Breast epithelium (tissue), 4 donors: ENCODE measurements at regions not wholly inside any gene's neighbourhood (a gene's known extent, or its start where the extent isn't known, plus 50 kb on each side); places are given as distances from the start of the nearest gene placed in this dataset.

ENCODE experiments used
- DNase-seq, 2 donors: peaks; one replicate each; pipeline ENCODE4 v3.0.0-alpha.2; 2019; ENCODE audit warnings: low spot score in 2 of 2
- H3K27ac ChIP-seq, 2 donors: fragments of 200-600 bp; sonication (generic) in 1 of 2; one replicate each; pipeline ENCODE4 v1.5.1; 2016 to 2019; ENCODE audit warnings: mild to moderate bottlenecking in 1 of 2
- H3K27me3 ChIP-seq, 2 donors: fragments of 200-600 bp; sonication (generic) in 1 of 2; one replicate each; pipeline versions ENCODE4 v1.5.1 to v1.6.0; 2017 to 2019; ENCODE audit warnings: control low read depth in 1 of 2, mild to moderate bottlenecking in 1 of 2
- H3K36me3 ChIP-seq: fragments of 200-600 bp; one replicate; pipeline ENCODE4 v1.5.1; 2019
- H3K4me1 ChIP-seq, 2 donors: fragments of 200-600 bp; sonication (generic); one replicate each; pipeline ENCODE4 v1.5.1; 2016 to 2019; ENCODE audit warnings: control low read depth in 1 of 2
- H3K4me3 ChIP-seq, 3 donors: fragments of 200-600 bp; sonication (generic); 1 replicate in 2 of 3; 2 replicates in 1 of 3; pipeline ENCODE4 v1.5.1; 2016 to 2019; ENCODE audit warnings: mild to moderate bottlenecking in 3 of 3, moderate library complexity in 2 of 3
- H3K9me3 ChIP-seq, 2 donors: fragments of 200-600 bp; sonication (generic) in 1 of 2; one replicate each; pipeline ENCODE4 v1.5.1; 2016 to 2019; ENCODE audit warnings: control low read depth in 1 of 2
- POLR2A ChIP-seq: fragments of 450-650 bp; IDR thresholded peaks from one replicate; pipeline ENCODE4 v1.6.1; 2016; ENCODE audit warnings: antibody characterized with exemption, mild to moderate bottlenecking, moderate library complexity
- POLR2AphosphoS5 ChIP-seq, 3 donors: sonication (generic); formaldehyde crosslinking; IDR thresholded peaks; one replicate each; pipeline ENCODE4 v1.6.1; 2017; ENCODE audit warnings: antibody characterized with exemption in 3 of 3
- intact Hi-C: fragments of 100-400 bp; cut with DNase I; formaldehyde crosslinking; loops from one replicate; pipeline ENCODE4 v1.15.1; 2023; ENCODE audit warnings: low total_unique reads
- TF ChIP-seq, protein P1 (sequence below), 3 donors: fragments of 450-650 bp; IDR thresholded peaks; one replicate each; pipeline ENCODE4 v1.5.1; 2016 to 2017; ENCODE audit warnings: antibody characterized with exemption in 3 of 3, mild to moderate bottlenecking in 3 of 3, moderate library complexity in 3 of 3

DNA sequence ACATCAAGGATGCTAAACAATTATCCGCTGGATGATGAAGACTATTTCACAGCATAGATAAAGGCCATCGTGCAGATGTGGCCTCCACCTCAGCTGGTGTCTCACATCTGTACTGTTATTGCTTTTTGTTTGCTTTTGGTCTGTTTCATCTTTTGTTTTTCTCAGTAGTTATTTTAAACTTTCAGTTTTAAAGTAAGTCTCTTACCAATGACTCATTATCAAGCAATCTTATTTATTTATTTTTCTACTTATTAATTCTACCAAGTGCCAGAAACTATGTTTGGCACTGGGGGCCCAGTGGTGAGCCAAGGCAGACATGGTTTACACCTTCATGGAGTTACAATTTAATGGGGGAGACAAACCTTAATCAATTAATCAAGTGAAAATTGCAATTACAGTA, 250.9 kb upstream of the TMEM72 start:
- intact Hi-C loops: no loop called here
- Histone ChIP-seq H3K36me3 (no peaks in the 10 kb centered on the region), H3K4me1 (no peaks in the 10 kb centered on the region), H3K9me3 (no peaks in the 10 kb centered on the region), H3K27ac (no peak overlapping the region), H3K27me3 (no peaks in the 10 kb centered on the region), H3K4me3 (no peak overlapping the region)
- TF ChIP-seq POLR2AphosphoS5 (IDR thresholded peaks at IDR 0.05): no peak
- TF ChIP-seq, protein P1, sequence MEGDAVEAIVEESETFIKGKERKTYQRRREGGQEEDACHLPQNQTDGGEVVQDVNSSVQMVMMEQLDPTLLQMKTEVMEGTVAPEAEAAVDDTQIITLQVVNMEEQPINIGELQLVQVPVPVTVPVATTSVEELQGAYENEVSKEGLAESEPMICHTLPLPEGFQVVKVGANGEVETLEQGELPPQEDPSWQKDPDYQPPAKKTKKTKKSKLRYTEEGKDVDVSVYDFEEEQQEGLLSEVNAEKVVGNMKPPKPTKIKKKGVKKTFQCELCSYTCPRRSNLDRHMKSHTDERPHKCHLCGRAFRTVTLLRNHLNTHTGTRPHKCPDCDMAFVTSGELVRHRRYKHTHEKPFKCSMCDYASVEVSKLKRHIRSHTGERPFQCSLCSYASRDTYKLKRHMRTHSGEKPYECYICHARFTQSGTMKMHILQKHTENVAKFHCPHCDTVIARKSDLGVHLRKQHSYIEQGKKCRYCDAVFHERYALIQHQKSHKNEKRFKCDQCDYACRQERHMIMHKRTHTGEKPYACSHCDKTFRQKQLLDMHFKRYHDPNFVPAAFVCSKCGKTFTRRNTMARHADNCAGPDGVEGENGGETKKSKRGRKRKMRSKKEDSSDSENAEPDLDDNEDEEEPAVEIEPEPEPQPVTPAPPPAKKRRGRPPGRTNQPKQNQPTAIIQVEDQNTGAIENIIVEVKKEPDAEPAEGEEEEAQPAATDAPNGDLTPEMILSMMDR (IDR thresholded peaks at IDR 0.05): no peak
- no peak for TF ChIP-seq POLR2A
- DNase-seq: no peak

GRCh38 chr10:44662051-44662450, 249.1 kb upstream of the TMEM72 start:
- H3K27ac ChIP-seq: no peak overlapping the region
- DNase-seq: no peak
- H3K4me1 ChIP-seq: no peaks in the 10 kb centered on the region
- H3K36me3 ChIP-seq: no peaks in the 10 kb centered on the region
- no peaks in the 10 kb centered on the region for H3K9me3 ChIP-seq
- TF ChIP-seq POLR2AphosphoS5 (IDR thresholded peaks at IDR 0.05): no peak
- TF ChIP-seq, protein P1 (IDR thresholded peaks at IDR 0.05): no peak
- TF ChIP-seq POLR2A: no peak
- intact Hi-C loops: no loop called here
- no peak overlapping the region for H3K4me3 ChIP-seq
- H3K27me3 ChIP-seq: no peaks in the 10 kb centered on the region

DNA sequence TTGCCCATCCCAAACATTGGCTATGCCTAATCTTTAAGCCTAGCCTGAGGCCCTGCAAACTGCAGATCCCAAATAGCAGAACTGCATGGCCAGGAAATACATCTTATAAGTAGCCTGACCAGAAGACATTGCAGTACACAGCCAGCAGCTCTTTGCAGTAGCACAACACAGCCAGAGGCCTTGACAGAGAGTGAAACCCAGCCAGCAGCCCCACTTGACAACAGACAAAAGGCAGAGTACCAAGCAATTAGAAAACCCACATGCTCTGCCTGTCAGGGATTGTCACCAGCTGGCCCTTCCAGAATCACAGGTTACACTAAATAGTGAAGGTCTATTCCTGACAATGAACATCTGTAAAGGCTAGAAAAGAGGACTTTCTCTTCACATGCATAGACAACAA, 242.8 kb upstream of the TMEM72 start:
- H3K27ac ChIP-seq: no peak overlapping the region
- H3K27me3 ChIP-seq: no peaks in the 10 kb centered on the region
- no peak overlapping the region for H3K4me3 ChIP-seq
- DNase-seq: no peak
- H3K9me3 ChIP-seq: no peaks in the 10 kb centered on the region
- TF ChIP-seq, protein P1 (IDR thresholded peaks at IDR 0.05): no peak
- TF ChIP-seq POLR2A: no peak
- TF ChIP-seq POLR2AphosphoS5 (IDR thresholded peaks at IDR 0.05): no peak
- no peaks in the 10 kb centered on the region for H3K36me3 ChIP-seq
- no peaks in the 10 kb centered on the region for H3K4me1 ChIP-seq
- intact Hi-C loops: no loop called here

- no peaks in the 10 kb centered on the region for H3K4me1 ChIP-seq
- TF ChIP-seq, protein P1 (IDR thresholded peaks at IDR 0.05): no peak
- TF ChIP-seq POLR2A: no peak
- TF ChIP-seq POLR2AphosphoS5 (IDR thresholded peaks at IDR 0.05): no peak
- DNase-seq: no peak
- H3K4me3 ChIP-seq: no peak overlapping the region
- H3K27me3 ChIP-seq: no peaks in the 10 kb centered on the region
- no peaks in the 10 kb centered on the region for H3K9me3 ChIP-seq
- intact Hi-C loops: no loop called here
- no peak overlapping the region for H3K27ac ChIP-seq
- H3K36me3 ChIP-seq: no peaks in the 10 kb centered on the region
Observed at GRCh38 chr10:44671319-44671718, 239.8 kb upstream of the TMEM72 start.

DNA sequence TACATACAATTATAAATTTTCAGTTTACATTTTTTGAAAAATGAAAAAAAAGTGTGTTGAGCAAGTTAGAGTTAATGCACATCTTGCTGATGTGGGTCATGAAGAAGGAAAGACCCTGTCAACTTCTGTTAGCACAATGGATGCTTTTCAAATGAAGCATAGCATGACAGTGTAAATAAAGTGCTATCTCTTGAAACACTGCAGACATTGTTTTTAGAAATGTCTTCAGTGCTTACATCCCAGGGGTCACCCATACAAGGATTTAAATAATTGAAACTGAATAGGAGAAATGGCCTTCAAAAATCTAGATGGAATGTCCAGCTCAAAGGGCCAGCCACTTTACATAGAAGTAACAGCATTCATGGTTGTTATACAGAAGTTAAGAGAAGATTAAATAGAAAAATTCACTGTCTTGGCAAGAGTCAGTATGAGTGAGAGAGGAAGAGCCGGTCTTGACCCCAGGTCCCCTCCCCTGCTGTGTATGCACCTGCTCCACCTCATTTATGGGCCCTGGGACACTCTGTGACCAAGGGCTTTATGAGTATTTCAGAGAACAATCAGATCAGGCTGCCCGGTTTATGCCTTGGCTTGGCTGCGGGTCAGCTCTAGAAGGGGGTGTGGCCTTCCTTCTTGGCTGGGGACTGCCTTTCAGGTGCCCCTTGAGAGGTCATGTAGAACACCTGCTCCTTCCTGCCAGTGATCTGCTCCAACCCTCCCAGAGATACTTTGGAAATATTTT, 237.7 kb upstream of the TMEM72 start:
- intact Hi-C loops: no loop called here
- H3K4me1 ChIP-seq: no peaks in the 10 kb centered on the region
- no peaks in the 10 kb centered on the region for H3K9me3 ChIP-seq
- no peaks in the 10 kb centered on the region for H3K27me3 ChIP-seq
- no peak for DNase-seq
- no peak overlapping the region for H3K27ac ChIP-seq
- no peaks in the 10 kb centered on the region for H3K36me3 ChIP-seq
- TF ChIP-seq POLR2AphosphoS5 (IDR thresholded peaks at IDR 0.05): no peak
- no peak for TF ChIP-seq POLR2A
- TF ChIP-seq, protein P1 (IDR thresholded peaks at IDR 0.05): no peak
- no peak overlapping the region for H3K4me3 ChIP-seq
